HPDE6-E6E7 (cell line): ENCODE measurements at regions not wholly inside any gene's neighbourhood (a gene's known extent, or its start where the extent isn't known, plus 50 kb on each side); places are given as distances from the start of the nearest gene placed in this dataset.
"Not testable (repeated sequence)": the region's sequence is repeated elsewhere in the genome, so short reads cannot be mapped to it uniquely, and the experiment has no call there.

Source experiments
- DNase-seq: peaks from one replicate; pipeline ENCODE4 v3.0.0; 2011; ENCODE audit warnings: missing footprints; ENCODE audit errors: extremely low spot score

DNA sequence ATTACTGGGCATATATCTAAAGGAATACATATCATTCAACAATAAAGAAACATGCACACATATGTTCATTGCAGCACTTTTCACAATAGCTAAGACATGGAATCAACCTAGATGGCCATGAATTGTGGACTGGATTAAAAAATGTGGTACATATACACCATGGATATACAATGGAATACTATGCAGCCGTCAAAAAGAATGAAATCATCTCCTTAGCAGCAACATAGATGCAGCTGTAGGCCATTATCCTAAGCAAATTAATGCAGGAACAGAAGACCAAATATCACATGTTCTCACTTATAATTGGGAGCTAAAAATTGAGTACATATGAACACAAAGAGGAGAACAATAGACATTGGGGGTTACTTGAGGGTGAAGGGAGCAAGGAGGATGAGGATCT, 175.6 kb downstream of the POLR1F start:
- no peak for DNase-seq

DNA sequence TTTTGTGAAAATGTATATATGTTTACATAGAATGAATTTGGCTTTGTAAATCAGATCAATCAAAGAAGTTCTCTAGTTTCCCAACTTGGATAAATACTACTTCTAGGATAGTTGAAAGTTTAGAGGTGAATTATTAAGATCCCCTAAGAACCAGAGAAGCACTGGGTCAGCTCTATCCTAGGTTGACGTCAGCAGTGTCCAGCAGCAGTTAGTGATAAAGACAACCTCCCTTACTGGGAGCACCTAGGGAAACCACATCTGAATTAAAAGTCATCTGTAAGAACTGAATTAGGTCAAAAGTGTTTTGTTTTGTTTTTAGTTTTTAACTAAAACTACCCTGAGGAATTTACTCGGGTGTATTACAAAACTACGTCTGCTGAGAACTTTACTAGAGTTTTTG, 178.0 kb downstream of the POLR1F start:
- no peak for DNase-seq

DNA sequence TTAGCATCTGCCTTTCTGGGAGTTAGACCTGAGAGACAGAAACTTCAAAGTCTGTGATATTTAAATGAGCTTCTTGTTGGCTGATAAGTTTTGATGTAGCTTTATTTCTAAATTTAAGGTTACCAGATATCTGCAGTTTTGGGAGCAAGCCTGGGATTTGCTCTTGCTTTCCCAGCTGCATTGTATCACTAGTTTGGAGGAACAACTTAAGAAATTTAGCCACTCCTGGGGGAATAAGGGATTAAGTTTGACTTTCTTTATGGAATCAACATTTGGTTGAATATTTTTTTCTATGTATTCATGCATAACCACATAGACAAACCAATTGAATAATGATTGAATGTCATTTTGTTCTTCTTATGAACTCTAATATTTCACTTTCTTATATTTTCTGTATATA, 178.6 kb downstream of the POLR1F start:
- no peak for DNase-seq

DNA sequence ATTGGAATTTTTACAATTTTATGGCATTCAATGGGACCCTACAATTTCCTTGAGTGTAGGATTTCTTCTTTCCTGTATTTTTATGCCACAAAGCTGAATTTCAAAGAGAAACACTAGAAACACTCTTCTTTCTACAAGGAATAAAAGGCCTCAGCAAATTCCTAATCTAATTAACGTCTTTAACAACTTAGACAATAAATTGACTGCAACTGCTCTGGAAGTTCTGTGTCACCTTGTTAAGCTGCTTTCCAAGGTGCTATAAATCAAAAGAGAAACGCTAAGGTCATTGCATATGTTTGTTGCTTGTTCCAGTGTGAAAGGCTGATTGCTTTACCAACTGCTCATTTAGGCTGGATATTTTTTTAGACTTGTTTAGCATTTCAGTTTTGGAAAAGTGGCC, 182.2 kb downstream of the POLR1F start:
- no peak for DNase-seq

DNA sequence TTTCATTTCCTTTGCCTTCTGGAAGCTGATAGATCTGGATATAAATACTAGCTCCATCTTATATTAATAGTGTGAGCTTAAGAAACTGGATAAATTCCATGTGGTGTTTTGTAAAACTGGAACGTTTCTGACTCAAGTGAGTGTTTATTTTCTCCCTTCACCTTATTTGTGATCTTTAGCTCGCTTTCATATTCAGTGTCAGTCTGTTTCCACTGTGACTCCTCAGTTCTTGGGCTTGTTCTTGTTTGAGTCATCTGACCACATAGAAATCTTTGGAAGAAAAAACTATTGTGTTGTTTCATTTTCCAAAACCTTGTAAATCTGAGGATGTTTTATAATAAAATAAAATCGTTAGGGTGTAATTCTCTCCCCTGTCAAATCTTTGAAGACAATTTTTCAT, 186.4 kb downstream of the POLR1F start:
- DNase-seq = peak; percentile 11

DNA sequence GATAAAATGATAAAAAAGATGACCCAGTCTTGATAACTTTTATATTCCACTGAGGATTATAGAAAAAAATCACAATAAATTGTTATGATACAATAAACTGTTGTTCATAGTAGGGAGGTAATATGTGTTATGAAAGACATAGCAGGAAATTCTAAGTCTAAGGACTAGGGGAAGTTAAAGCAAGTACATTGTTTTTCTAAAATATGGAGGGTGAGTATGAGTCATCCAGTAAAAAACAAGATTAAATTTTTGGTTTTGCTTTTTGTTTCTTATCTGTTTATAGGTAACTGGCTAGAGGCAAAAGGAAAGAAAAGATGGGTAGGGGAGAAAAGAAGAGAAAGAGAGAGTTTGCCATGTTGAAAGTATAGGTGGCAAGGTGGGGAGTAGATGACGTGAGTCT, 188.4 kb downstream of the POLR1F start:
- no peak for DNase-seq

DNA sequence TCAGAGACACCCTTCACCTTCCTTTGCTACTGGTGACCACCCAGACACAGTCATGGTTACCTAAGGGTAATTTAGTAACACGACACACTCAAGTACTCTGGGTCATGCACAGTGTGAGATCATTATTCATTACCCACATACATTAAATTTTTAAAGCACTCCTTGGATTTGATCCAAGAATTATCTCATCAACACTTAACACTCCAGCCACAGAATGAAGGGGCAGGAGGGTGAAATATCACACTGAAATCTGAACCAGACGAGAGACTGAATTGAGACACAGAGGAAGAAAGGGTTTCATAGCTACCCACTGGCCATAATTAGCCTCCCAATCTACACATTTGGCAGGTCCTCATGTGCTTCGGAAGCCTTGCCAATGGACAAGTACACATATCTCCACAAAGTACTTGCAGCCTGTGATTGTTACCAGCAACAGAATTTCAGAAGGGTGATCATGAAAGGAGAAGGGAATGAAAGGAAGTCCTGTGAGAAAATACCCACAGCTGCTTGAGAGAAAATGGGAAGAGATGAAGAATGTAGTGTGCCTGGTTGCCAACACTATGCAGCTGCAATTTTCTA, 189.3 kb downstream of the POLR1F start:
- no peak for DNase-seq

DNA sequence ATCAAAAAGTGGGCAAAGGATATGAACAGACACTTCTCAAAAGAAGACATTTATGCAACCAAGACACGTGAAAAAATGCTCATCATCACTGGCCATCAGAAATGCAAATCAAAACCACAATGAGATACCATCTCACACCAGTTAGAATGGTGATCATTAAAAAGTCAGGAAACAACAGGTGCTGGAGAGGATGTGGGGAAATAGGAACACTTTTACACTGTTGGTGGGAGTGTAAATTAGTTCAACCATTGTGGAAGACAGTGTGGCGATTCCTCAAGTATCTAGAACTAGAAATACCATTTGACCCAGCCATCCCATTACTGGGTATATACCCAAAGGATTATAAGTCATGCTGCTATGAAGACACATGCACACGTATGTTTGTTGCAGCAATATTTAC, 191.3 kb downstream of the POLR1F start:
- not testable (repeated sequence) for DNase-seq

DNA sequence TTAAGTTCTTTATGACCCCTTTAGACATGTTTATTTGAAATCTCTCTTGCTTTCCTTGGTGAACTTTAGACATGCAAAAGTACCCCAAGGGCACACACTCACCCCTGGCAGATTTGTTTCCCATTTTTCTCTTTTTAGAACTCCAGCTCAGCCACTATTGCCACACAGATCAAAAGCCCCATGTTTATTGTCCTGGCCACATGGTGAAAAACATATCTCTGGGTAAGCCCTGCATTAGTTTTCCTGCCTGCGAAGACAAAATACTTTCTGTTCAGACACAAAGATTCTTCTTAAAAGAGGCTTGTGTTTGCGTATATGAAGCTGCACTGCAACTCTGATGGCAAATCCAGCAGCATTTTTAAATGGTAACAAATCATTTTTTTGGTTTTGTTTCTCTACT, 200.0 kb downstream of the POLR1F start:
- DNase-seq = no peak

DNA sequence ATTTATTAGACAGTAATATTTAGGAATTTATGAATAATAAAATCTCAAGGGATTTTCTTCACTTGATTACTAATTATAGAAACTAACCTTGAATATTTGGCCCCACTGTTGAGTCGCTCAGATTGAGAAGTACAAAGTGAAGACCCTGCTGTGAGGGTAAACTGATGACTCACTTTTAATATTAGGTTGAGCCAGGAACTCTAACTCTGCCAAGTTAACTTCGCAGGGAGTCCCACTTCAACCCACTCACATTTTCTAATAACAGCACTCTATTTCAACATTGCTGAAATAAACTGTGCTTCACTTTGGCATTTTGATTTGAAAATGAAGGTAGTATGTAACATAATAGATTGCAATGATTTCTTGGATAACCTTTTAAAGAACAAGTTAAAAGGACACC, 200.7 kb downstream of the POLR1F start:
- no peak for DNase-seq

DNA sequence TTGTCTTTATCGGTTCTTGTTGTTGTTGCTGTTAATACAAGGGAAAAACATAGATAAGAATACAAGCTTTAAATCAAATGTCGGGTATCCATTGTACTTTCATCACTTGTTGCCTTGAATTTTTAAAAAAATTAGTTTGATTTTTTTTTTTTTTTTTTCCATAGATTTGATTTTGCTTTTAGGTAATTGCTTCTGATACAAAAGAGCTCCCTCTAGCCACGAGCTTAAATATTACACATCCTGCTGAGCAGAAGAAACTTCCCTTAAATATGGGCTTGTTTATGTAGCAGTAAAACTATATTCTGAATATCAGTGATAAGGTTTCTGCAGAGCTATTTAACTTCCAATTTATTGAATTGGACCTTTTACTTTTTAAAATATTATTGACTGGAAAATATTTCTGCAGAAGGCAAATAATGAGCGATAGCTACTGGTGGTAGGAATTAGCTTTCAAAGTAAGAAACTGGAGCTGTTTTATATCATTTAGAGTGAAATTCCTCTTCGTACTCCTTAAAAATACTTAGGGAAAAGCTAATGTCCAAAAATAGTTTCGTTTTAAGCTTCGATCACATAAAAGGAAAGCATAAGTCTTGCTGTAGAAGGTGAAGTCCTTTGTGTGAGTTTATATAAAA, 216.9 kb downstream of the POLR1F start:
- no peak for DNase-seq

DNA sequence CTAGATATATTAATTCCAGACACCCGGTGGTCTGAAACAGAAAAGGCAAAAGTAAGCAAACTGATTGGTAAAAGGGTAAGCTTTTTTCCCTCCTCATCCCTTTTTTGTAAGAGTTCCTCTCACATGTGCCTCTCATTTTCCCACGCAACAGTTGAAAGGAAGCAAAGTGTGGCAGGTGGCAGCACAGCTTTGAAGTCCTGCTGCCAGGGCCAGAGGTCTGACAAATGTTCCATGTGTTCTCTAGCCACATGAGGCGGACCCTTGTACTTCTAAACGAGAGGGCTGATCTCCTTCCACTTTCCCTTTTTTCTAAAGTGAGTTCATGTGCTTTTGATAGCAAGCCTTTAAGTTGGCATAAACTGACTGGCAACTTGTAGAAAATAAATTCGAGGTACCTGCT, 217.5 kb downstream of the POLR1F start:
- DNase-seq = no peak

DNA sequence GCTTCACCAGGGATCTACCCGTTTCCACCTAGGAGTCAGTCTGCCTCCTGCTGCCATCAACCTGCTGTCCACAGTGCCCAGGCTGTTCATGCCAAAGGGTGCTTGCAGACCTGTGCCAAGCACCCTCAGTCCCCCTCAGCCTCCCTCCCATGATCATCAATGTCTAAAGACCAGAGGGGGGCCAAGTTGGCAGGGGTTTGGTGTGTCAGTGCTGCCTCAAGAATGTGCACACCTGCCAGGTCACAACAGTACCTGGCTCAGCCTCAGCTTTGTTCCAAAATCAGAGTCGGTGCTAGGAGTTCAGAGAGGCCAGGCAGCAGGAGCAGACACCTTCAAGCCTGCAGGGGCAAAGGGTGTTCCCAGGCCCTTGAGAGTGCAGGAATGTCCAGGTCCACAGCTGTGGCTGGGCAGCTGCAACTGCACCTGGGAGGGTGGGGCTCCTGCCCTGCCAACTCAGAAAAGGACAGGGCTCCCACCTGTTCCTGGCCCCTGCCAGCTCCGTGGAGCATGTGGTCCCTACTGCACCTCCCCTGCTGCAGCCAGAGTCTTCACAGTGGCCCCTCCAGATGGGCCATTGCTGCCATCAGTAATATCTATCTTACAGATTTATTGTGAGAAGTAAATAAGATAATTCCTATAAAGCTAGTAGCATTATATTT, 219.5 kb downstream of the POLR1F start:
- no peak for DNase-seq

DNA sequence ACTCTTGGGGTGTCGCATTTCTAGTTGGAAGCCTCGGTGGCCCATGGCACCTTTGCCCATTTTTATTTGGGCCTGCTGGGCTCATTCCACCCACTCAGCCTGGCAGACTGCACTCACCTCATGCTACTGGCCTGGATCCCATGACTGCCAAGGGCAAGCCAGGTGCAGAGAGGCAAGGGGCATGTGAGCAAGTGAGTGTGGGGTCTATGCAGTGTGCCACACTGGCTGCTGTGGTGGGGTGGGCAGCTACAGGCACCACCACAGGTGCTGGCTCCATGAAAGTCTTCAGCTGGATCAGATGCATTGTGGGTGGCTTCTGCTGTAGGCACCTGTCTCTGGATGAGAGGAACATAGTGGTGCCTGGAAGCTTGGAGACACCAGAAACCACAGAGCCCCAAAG, 220.8 kb downstream of the POLR1F start:
- no peak for DNase-seq

DNA sequence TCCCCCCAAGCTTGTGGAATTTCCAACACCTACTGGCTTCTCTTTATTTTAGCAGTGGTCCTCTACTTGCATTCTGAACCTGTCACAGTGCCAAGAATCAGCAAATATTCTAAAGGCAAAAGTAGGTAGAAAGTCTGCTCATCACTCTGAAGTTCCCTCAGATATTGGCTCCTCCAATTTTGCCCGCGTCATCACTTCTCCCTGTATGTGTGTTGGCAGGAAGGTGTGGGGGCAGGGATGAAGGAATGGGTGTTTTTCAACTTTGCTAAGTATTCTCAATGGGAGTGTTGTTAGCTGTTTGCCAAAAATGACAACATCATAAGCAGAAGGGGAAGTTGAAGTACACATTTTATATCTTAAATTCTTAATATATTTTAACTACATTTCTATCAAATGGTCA, 226.2 kb downstream of the POLR1F start:
- no peak for DNase-seq

DNA sequence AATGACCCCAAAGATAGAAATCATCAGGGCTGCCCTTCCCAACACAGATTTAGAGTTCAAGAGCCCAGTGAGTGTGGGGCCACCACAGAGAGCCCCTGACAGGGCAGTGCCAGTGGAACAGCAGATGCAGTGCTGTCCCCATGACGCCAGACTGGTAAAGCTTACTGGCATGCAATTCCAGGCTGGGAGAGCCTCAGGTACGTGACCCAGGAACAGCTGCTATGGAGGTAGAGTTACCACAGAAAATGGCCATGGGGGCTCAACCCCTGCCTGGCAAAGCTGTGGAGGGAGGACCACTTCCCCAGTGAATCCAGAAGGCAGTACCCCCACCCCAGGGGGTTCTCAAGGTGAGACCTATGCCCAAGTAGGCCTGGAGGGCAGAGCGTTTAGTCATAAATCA, 228.5 kb downstream of the POLR1F start:
- DNase-seq = no peak

DNA sequence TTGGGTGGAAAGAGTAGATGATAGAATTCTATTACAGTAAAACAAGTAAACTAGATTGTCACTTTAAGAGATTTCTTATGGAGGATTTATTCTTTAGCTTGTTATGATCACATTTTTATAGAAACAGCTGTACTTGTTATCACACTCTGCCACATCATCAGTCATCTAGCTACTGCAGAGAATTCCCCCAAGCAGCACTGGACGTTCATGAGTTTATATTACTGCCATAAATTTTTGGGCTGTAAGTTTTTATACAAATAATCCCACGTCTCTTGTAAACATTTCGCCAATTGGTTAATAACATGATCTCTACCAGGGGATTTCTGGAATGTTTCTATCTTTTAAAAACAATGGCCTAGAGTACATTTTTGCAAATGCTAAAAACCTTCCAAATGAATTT, 238.8 kb downstream of the POLR1F start:
- no peak for DNase-seq

DNA sequence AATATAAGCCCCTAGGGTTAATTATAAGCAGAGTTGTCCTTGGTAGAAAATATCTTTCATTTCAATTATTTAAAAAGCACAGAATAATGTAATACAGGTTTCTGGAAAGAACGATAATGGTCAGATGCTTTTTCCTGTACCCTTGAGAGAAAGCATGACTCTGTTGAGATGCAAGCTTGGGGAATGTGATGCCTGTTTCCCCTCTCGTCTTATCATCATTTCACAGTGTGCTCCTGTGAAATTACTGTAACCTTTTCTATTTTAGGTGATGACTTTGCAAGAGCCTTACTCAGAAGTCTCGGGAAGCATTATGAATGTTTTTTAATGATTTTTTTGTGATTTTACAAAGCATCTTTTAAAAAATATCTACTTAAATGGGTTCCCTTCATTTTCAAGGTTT, 243.0 kb downstream of the POLR1F start:
- DNase-seq = no peak

DNA sequence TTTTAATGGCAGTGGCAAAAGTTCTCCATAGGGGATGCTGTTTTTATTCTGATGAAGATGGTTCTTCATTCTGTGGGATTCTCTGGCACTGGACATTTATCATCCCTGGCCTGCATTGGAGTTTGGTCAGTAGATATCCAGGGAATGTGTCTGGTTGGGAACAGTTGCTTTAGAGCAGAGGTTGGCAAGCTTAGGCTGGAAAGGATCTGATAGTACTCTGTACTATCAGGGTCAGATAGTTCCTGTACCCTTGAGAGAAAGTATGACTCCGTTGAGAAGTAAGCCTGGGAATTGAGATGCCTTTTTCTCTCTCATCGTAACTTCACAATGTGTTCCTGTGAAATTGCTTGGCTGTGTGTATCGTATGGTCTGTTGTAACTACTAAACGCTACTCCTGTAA, 244.1 kb downstream of the POLR1F start:
- no peak for DNase-seq

DNA sequence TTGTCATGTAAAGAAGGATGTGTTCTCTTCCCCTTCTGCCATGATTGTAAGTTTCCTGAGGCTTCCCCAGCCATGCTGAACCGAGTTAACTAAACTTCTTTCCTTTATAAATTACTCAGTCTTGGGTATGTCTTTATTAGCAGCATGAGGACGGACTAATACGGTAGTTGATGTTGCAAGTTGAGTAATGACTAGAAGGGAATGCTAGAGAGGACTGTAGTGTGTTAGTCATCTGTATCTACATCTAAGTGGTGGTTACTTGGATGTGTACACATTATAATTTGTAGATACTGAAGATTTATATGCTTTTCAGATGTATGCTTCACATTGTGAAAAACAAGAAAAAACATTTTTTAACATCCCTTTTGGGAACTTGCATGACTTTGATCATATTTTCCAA, 244.6 kb downstream of the POLR1F start:
- no peak for DNase-seq

DNA sequence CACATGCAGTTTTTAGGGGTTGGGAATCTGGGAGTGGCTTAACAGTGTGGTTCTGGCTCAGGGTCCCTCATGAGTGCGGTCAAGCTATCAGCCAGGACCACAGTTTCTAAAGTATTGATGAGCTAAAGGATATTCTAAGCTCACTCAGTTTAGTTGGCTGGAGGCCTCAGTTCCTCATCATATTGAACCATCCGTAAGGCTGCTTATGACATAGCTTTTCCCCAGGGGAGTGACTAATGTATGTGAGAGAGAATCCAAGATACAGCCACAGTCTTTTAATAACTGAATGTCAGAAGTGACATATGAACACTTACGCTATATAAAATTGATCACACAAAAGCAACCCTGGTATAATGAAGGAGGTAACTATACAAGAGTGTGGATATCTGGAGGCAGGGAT, 245.3 kb downstream of the POLR1F start:
- DNase-seq = no peak

DNA sequence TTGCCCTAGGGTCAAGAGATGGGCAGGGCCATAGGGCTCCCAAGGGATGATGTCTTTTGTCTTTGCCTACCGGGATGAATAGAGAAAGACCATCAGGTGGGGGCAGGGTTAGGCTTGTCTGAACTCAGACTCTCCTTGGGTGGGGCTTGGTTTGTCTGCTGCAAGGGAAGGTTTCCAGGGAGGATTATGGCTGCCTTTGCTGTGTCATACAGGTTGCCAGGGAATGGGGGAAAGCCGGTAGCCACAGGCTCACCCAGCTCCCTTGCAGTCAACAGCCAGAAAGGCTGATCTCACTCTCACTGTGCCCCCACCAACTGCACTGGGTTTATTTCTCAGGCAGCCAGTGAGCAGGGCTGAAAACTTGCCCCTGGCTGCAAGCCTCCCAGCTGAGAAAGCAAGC, 253.2 kb downstream of the POLR1F start:
- DNase-seq = no peak

DNA sequence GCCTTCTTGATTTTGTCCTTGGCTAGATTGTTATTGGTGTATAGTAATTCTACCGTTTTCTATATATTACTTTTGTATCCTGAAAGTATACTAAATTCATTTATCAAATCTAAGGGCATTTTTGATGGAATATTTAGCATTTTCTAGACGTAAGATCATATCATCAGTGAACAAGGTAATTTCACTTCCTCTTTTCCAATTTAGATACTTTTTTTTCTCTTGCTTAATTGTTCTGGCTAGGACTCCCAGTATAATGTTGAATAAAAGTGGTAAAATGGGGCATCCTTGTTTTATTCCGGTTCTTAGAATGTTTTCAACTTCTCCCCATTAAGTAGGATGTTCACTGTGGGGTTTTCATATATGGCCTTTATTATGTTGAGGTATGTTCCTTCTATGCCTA, 260.7 kb downstream of the POLR1F start:
- DNase-seq = no peak
